ENCODE measurements at regions not wholly inside any gene's neighbourhood (a gene's known extent, or its start where the extent isn't known, plus 50 kb on each side); places are given as distances from the start of the nearest gene placed in this dataset.

GRCh38 chr10:43946445-43946844 is 297.8 kb upstream of the ZNF32 start:
- TF ChIP-seq CTCF (IDR thresholded peaks at IDR 0.05 in 8 of 11, conservative IDR thresholded peaks at IDR 0.05 in 3 of 11) (no peak), POLR2A (IDR thresholded peaks at IDR 0.05) (no peak)
